HG03175 (cell line): ENCODE measurements at regions not wholly inside any gene's neighbourhood (a gene's known extent, or its start where the extent isn't known, plus 50 kb on each side); places are given as distances from the start of the nearest gene placed in this dataset.

Experiments used
- ATAC-seq: cut with Tn5 transposase; IDR thresholded peaks from one replicate; pipeline ENCODE4 v1.9.1; 2021; ENCODE audit warnings: mild to moderate bottlenecking, moderate library complexity; ENCODE audit not compliant: unreplicated experiment

DNA sequence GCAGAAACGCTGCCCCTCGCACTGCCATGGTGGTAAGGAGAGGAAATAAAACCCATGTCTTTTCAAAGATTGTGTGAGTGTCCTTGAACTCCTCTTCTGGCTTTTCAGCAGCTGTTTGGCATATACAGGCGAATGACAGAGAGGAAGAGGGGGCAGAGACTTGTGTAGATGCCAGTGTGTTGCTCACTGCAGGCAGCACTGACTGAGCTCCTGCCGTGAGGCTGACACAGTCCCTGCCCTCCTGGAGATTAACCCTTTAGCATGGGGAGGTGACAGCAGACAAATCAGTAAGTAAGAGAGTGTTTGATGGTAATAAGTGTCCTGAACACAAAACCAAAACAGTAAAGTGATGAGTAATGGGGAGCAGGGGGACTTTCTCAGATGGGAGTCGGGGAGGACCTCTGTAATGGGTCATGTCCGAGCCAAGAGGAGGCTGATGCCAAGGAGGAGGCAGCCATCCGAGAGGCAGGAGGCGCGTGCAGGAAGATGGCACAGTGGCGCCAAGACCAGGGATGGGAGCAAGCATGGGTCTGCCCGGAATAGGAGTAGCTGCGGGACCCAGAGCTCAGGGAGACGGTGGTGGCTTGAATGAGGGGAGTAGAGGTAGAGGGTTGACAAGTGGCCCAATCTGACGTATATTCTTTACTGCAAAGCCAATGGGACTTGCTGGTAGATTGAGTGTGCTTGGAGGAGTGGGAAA, 182.2 kb downstream of the FOXO1 start:
- no peak for ATAC-seq

GRCh38 chr13:40484974-40485373, 181.5 kb downstream of the FOXO1 start:
- ATAC-seq = no peak

DNA sequence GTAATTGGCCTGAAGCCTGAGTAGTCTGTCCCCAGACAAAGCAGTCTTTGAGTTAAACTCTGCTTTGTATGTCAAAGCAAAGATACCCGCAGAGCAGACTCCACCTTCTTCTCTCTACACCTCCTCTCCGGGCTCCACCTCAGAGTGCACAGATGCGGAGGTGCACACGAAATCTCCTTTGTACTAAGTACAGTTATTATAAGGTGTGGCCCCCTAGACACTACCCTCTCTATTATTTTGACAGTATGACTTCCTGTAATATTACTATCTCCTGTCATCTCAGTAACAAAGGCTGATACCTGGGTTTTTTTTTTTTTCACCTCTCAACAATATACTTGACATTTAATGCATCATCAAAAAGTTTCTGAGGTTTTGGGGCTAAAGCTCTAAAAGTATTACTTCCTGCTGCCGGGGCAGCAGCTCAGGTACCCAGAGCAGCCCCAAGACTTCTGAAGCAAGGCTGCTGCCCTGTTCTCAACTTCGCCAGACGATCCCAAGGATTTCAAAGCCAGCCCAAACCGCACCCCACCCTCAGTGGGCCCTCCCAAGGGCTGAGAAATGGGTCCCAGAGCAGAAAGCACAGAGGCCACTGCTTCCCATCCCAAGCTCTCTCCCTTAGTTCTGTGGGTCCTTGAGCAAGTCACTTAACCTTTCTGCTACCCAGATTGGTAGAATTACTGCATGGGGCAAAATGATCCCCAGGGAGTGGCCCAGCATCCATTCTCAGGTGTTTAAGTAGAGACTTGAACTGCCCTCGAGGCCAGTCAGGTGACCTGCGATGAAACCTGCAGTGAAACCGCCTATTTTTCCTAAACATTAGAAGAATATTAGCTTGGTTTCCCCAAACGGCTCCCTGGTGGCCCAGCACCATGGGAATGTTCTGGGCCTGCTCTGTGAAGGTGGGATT, 180.6 kb downstream of the FOXO1 start:
- peak; percentile 57 for ATAC-seq

GRCh38 chr13:40486518-40487163, 179.8 kb downstream of the FOXO1 start:
- no peak for ATAC-seq

- no peak for ATAC-seq
These were observed 177.5 kb downstream of the FOXO1 start for GRCh38 chr13:40488869-40489391.

DNA sequence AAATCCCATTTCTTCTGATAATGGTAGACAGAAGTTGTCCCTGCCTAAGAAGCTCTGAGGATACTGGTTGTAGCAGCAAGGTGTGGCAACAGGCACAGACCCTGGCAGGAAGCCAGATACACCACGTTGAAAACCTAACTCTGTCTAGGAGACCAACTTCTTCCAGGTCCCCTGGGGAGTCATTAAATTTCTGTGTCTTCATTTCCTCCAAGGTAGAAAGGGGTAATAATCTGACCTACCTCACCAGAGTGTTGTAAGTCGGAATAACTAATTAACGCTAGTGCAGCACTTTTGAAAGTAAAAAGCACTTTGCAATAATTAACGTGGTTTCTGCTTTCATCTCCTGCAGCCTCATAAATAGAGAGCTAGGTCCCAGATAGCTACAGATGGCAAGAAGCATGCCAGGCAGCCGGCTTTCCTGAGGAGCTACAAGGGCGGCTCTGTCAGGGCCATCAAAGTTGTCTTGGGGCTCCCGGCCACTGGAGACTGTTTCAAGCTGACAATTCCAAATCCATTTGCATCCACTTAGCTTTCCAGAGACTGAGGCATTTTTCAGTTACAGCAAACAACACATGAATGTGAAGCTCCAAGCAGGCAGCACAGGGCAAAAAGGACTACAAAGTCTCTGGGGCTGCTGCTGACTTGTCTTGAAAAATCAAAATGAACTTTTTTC, 176.2 kb downstream of the FOXO1 start:
- ATAC-seq = no peak

DNA sequence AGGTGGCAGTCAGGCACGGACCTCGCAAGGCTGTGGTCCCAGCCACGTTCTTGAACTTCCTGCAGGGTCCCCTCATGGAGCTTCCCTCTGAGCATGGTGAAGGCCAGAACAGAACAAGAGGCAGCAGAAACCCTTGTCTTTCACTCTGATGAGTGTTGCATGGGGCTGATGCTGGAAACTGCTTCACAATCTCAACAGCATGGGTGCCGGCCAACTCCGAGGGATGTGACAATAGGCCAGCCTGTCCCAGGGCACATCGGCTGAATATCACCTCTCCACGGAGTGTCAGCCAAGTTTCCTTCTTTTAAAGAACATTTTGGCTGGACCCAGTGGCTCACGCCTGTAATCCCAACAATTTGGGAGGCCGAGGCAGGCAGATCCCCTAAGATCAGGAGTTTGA, 173.9 kb downstream of the FOXO1 start:
- ATAC-seq = no peak

DNA sequence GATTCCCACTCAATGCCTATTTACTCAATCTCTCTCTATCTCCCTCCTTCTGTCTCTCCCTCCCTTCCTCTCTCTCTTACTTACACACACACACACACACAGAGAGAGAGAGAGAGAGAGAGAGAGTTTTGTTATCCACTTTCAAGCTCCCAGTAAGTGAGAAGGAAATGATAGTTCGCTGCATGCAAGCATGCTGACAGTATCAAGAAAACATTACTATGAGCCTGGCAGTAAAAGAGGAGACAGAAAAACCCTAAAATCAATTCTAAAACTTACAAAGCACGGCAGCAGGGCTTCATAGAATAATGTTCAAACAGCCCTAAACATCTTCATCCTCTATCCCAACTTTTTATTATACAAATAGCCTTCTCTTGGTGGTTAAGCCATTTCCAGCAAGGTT, 171.9 kb downstream of the FOXO1 start:
- no peak for ATAC-seq

- no peak for ATAC-seq
These were observed 171.4 kb downstream of the FOXO1 start for GRCh38 chr13:40494946-40495620.

DNA sequence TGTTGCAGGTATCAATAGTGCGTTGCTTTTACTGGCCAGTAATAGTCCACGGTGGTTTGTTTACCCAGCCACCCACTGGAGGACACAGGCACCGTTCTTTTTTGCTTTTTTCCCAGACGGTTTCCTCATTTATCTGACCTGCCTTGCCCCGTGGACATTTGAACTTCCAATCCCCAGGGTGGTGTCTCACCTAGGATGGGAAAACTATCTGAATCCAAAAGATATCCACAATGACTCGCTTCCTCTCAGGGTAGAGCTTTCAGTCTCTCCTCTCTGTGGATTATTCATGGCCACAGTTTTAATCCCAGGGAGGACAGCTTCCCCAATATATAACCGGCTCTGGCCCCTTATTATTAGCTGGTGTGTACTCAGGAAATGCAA, 170.8 kb downstream of the FOXO1 start:
- ATAC-seq = no peak

GRCh38 chr13:40496035-40496810, 170.2 kb downstream of the FOXO1 start:
- no peak for ATAC-seq

DNA sequence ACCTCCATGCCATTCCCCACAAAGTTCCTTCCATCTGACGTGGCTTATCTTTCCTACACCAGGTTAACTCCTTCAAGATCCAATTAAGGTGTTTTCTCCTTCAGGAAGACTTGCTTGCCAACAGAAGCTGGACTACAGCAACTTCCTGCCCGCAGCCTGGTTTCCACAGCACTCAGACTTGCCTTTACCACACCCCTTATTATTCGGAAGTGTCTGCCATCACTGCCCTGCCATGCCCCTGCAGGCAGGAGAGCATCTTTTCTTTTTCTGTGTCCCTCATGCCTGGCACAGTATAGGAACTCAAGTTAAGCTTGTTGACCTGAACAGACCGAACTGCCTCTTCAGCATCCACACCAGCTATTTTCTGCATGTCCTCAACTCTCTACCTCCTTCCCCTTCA, 168.0 kb downstream of the FOXO1 start:
- no peak for ATAC-seq

- no peak for ATAC-seq
These were observed 164.2 kb downstream of the FOXO1 start for GRCh38 chr13:40502236-40502635.

DNA sequence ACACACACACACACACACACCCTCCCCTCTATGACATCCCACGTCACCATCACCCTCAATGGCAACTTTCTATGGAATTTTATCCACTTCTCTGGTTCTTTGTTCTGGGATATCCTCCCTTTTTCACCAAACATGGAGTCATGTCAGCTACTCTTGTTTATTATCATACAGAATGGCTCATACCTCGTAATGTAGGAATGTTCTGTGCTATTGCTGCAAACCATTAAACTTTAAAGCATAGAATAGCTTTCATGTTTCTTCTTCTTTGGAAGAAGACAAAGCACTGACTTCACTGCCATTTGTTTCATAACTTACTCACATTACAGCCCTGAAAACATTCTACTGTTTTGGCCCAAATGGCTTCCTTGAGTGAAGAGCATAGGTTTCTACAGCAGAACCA, 163.4 kb downstream of the FOXO1 start:
- ATAC-seq = no peak

DNA sequence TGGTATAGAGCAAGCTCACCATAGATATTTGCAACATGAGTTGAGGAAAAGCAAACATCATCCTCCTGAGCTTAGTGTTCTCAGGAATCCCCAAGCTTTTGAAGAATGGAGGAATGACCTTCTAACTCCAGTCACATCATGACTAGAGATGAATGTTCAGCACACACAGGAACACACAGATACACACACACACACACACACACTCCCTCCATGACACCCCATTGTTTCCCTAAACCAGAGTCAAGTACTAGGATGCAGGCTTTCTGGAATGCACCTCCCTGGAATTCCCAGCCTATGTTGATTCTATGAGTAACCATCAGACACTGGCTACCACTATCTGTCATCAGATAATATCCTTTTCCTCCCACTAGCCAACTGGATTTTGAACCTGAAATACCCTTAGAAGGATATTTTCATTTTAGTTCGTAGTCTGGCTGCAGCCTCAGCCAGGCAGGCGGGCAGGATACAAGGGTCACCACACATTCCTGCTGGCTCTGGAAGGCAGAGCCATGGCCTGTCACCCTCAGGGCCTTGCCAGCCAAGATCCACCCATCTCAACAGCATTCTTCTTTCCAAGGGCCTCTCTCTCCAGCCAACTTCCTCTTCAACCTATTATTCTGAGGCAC, 162.4 kb downstream of the FOXO1 start:
- no peak for ATAC-seq

GRCh38 chr13:40504641-40505040, 161.8 kb downstream of the FOXO1 start:
- ATAC-seq = no peak

DNA sequence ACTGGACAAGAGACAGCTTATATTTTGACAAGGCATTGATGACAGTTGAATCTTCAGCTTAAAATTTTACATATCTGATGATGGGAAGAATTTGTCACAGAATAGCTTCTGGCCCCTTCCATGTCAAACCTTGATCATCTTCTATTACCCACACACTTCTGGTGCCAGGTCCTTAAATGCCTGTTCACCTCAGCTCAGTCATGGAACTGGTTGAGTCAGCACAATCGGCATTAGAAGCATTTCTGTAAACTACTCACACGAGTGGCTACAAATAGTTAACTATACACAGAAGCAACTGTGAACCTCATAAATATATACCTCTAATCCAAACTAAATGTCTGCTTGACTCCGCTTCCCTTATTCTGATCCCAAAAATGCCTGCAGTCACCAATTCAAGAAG, 161.2 kb downstream of the FOXO1 start:
- no peak for ATAC-seq
